Sigmoid colon (tissue), 6 donors: ENCODE measurements at regions not wholly inside any gene's neighbourhood (a gene's known extent, or its start where the extent isn't known, plus 50 kb on each side); places are given as distances from the start of the nearest gene placed in this dataset.
"Not testable (repeated sequence)": the region's sequence is repeated elsewhere in the genome, so short reads cannot be mapped to it uniquely, and the experiment has no call there.

Experiments used
- DNase-seq: peaks from one replicate; pipeline ENCODE4 v3.0.0-alpha.2; 2019
- H3K27ac ChIP-seq, 4 donors: fragments of 200-600 bp; sonication (generic); one replicate each; pipeline ENCODE4 v1.5.1; 2016 to 2019; ENCODE audit warnings: mild to moderate bottlenecking in 1 of 4
- H3K27me3 ChIP-seq, 3 donors: fragments of 200-600 bp; sonication (generic); one replicate each; pipeline ENCODE4 v1.5.1; 2019; ENCODE audit warnings: mild to moderate bottlenecking in 1 of 3
- H3K36me3 ChIP-seq, 4 donors: fragments of 200-600 bp; sonication (generic); one replicate each; pipeline ENCODE4 v1.5.1; 2016 to 2019
- H3K4me1 ChIP-seq, 4 donors: fragments of 200-600 bp; sonication (generic); one replicate each; pipeline ENCODE4 v1.5.1; 2017 to 2019
- H3K4me3 ChIP-seq, 4 donors: fragments of 200-600 bp; sonication (generic); one replicate each; pipeline ENCODE4 v1.5.1; 2017 to 2019; ENCODE audit warnings: mild to moderate bottlenecking in 2 of 4, moderate library complexity in 1 of 4
- H3K9me3 ChIP-seq, 4 donors: fragments of 200-600 bp in 3 of 4; sonication (generic) in 3 of 4; one replicate each; pipeline versions ENCODE4 v1.5.1 to v1.6.1; 2013 to 2019
- CTCF ChIP-seq, 4 experiments: fragments of 450-650 bp in 3 of 4; fragments of 200-600 bp in 1 of 4; IDR thresholded peaks; one replicate each; pipeline ENCODE4 v1.5.1; 2016 to 2019; ENCODE audit warnings: antibody characterized with exemption in 4 of 4, mild to moderate bottlenecking in 3 of 4, moderate library complexity in 2 of 4
- POLR2A ChIP-seq, 2 donors: fragments of 450-650 bp; IDR thresholded peaks; one replicate each; pipeline ENCODE4 v1.6.1; 2016; ENCODE audit warnings: antibody characterized with exemption in 2 of 2, mild to moderate bottlenecking in 2 of 2, moderate library complexity in 2 of 2
- WGBS, 2 donors: extraction: QIAGEN DNeasy Blood & Tissue Kit; methylation state at CpG; one replicate each; pipeline ENCODE4 v1.1.7; 2013; 5-methylcytosine and 5-hydroxymethylcytosine counted together
- intact Hi-C: fragments of 100-400 bp; cut with DNase I; formaldehyde crosslinking; loops from one replicate; pipeline ENCODE4 v1.15.1; 2023
- donor health status: healthy with polysubstance abuse.
- donor health status: healthy.

GRCh38 chr6:57966757-57967156, 649.3 kb downstream of the PRIM2 start:
- H3K4me3 ChIP-seq, H3K36me3 ChIP-seq, H3K4me1 ChIP-seq, H3K27me3 ChIP-seq, H3K9me3 ChIP-seq, H3K27ac ChIP-seq, intact Hi-C loops, DNase-seq: not testable (repeated sequence)

DNA sequence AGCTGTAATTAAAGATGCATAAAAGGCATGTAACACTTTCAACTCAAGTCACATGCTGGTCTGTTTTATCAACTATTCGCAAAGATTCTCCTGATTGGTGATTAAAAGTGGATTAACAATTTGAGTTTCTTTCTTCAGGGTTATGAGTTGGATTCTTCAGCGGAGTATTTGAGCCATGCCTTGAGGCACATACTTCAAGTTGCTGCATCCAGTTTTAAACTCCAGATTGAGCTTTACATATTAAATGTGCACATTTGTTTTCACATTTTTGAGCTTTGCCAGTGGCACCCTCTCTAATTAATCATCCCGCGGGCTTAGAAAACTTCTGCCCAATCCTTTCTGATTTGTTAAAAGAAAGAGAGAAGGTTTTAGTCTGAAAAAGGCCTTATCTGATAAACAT, 654.5 kb downstream of the PRIM2 start:
- H3K4me3 ChIP-seq, H3K27ac ChIP-seq, H3K4me1 ChIP-seq, DNase-seq, H3K9me3 ChIP-seq, intact Hi-C loops, H3K27me3 ChIP-seq, H3K36me3 ChIP-seq: not testable (repeated sequence)
- WGBS, 2 donors: 88 to 90% methylated on average over 4 of the region's 4 CpGs

- intact Hi-C loops: no loop called here
- WGBS, 2 donors: 83 to 89% methylated on average over 7 of the region's 7 CpGs
- TF ChIP-seq CTCF (IDR thresholded peaks at IDR 0.05) (no peak), POLR2A (IDR thresholded peaks at IDR 0.05) (no peak)
- no peaks in the 10 kb centered on the region for H3K9me3 ChIP-seq
- H3K27ac ChIP-seq: no peak overlapping the region
- H3K27me3 ChIP-seq: no peaks in the 10 kb centered on the region
- DNase-seq: no peak
- no peak overlapping the region for H3K4me3 ChIP-seq
- H3K4me1 ChIP-seq: no peaks in the 10 kb centered on the region
- no peaks in the 10 kb centered on the region for H3K36me3 ChIP-seq
These were observed 657.2 kb downstream of the PRIM2 start for GRCh38 chr6:57974653-57975052.

- H3K27ac ChIP-seq, H3K36me3 ChIP-seq, H3K4me1 ChIP-seq, intact Hi-C loops, H3K9me3 ChIP-seq, H3K4me3 ChIP-seq, DNase-seq, H3K27me3 ChIP-seq: not testable (repeated sequence)
- WGBS, 2 donors: 94% methylated on average over 10 of the region's 10 CpGs
These were observed 657.7 kb downstream of the PRIM2 start for GRCh38 chr6:57975127-57975526.

- H3K9me3 ChIP-seq, H3K27ac ChIP-seq, DNase-seq, H3K4me1 ChIP-seq, H3K27me3 ChIP-seq, intact Hi-C loops, H3K4me3 ChIP-seq, H3K36me3 ChIP-seq: not testable (repeated sequence)
- WGBS, 2 donors: 44 to 72% methylated on average over 1 of the region's 1 CpG
These were observed 658.9 kb downstream of the PRIM2 start for GRCh38 chr6:57976371-57976770.

DNA sequence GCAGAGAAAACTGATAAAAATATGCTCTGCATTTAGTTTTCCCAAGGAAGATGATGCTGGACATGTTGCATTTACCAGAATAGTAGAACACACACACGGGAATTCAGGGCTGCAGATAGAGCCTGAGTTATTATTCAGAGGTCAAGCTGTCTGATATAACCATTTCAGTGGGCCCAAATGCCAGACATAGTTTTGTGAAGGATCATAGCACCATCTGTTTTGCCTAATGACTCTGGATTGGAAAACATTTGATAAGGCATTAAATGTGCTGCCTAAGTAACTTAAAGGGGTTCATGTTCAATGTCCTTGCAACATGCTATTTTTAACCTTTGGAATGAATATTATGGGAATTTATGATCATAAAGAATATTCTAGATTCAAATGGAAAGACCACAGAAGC, 666.2 kb downstream of the PRIM2 start:
- WGBS, 2 donors: 45 to 57% methylated on average over 1 of the region's 1 CpG
- not testable (repeated sequence) for H3K27ac ChIP-seq

GRCh38 chr6:57984575-57984974, 667.1 kb downstream of the PRIM2 start:
- H3K27me3 ChIP-seq, H3K9me3 ChIP-seq, H3K4me3 ChIP-seq, H3K4me1 ChIP-seq, H3K27ac ChIP-seq, DNase-seq, intact Hi-C loops, H3K36me3 ChIP-seq: not testable (repeated sequence)
- WGBS, 2 donors: 70 to 71% methylated on average over 3 of the region's 3 CpGs

More for the DNA sequence above, 666.2 kb downstream of the PRIM2 start:
- H3K36me3 ChIP-seq, H3K9me3 ChIP-seq, H3K4me3 ChIP-seq, intact Hi-C loops, DNase-seq, H3K27me3 ChIP-seq, H3K4me1 ChIP-seq: not testable (repeated sequence)

- H3K27ac ChIP-seq, H3K36me3 ChIP-seq, H3K4me3 ChIP-seq, H3K9me3 ChIP-seq, intact Hi-C loops, H3K4me1 ChIP-seq, DNase-seq, H3K27me3 ChIP-seq: not testable (repeated sequence)
- WGBS, 2 donors: 15 to 63% methylated on average over 4 of the region's 4 CpGs
These were observed 668.3 kb downstream of the PRIM2 start for GRCh38 chr6:57985734-57986133.

GRCh38 chr6:57986584-57986983, 669.2 kb downstream of the PRIM2 start:
- H3K27me3 ChIP-seq, intact Hi-C loops, H3K36me3 ChIP-seq, H3K4me1 ChIP-seq, H3K27ac ChIP-seq, H3K9me3 ChIP-seq, DNase-seq, H3K4me3 ChIP-seq: not testable (repeated sequence)
- WGBS, 2 donors: 3 to 11% methylated on average over 2 of the region's 2 CpGs

DNA sequence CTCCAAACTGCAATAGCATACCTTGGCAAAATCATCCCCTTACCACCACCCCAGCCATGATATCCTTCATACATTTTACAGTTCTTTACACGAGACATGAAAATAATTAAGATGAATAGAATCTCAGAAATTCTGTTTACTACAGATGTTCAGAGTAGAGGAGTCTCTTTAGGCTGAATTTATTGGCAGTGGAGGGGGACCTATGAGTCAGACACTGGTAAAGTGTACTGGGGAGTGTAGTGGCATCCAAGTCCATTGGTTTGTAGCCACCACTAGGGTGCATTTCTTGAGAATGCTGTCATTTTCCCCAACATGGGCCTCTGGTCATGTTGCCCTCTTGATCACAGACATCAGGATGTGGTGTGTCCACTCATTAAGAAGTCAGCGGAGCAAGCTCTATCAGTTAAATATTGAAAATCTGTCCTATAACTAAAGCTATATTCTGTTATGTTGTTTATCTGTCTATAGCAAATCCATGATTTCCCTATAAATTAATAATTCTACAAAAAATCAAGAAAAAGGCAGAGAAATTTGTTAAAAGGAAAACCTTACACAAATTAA, 672.2 kb downstream of the PRIM2 start:
- intact Hi-C loops, DNase-seq: not testable (repeated sequence)

GRCh38 chr6:57998858-57999619, 681.6 kb downstream of the PRIM2 start:
- 55 to 64% methylated on average over 6 of the region's 6 CpGs for WGBS, 2 donors
- intact Hi-C loops, H3K36me3 ChIP-seq, H3K9me3 ChIP-seq, H3K4me3 ChIP-seq, H3K27ac ChIP-seq, H3K27me3 ChIP-seq, H3K4me1 ChIP-seq, DNase-seq: not testable (repeated sequence)

More for the DNA sequence above, 672.2 kb downstream of the PRIM2 start:
- not testable (repeated sequence) for H3K4me1 ChIP-seq, H3K27ac ChIP-seq, H3K4me3 ChIP-seq, H3K9me3 ChIP-seq, H3K27me3 ChIP-seq, H3K36me3 ChIP-seq
- 45 to 71% methylated on average over 2 of the region's 2 CpGs for WGBS, 2 donors

- H3K27ac ChIP-seq, H3K4me3 ChIP-seq, H3K4me1 ChIP-seq, intact Hi-C loops, DNase-seq, H3K9me3 ChIP-seq, H3K27me3 ChIP-seq, H3K36me3 ChIP-seq: not testable (repeated sequence)
- WGBS, 2 donors: 69 to 71% methylated on average over 5 of the region's 6 CpGs
These were observed 682.8 kb downstream of the PRIM2 start for GRCh38 chr6:58000233-58000632.
